ENCODE measurements at regions not wholly inside any gene's neighbourhood (a gene's known extent, or its start where the extent isn't known, plus 50 kb on each side); places are given as distances from the start of the nearest gene placed in this dataset.

DNA sequence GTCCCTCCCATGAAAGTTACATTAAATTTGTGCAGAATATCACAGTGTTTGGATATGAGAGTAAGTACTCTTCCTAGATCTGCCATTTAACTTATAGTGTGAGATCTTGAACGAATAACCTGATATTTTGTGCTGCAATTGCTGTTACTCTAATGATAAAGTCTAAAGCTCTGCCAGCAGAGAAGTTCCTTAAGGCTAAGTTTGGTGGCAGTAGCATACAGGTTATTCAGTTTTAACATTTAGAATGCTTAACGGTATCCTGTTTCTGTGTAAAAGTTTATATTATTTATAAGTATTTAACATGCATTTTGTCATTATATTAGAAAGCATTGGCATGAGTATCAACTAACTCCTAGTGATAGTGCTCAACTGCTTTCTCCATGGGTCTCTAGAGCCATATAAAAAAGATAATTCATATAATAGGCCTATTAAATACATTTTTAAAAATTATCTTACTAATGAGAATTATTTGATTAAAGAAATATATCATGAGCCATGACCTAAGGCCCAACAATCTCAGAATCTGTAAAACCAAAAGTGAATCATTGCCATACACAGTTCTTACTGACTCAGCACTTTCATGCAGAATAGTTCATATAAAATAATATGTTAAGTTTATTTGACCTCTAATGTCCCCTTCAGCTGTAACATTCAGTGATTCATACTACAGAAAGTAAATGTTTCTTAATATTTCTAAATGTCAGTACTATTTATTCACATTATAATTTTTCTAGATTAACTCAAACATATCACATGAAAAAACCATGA is 1058.6 kb downstream of the TRHDE start:
- no peaks in the 10 kb centered on the region for H3K27me3 ChIP-seq (ENCODE audit: insufficient read depth, low read length)
- H3K9me3 ChIP-seq (ENCODE audit: low read depth, low read length) = no peaks in the 10 kb centered on the region
- H3K4me2 ChIP-seq (ENCODE audit: insufficient read depth, low read length) = no peak overlapping the region
- H4K20me1 ChIP-seq (ENCODE audit: insufficient read depth, low read length) = no peaks in the 10 kb centered on the region
- no peaks in the 10 kb centered on the region for H3K4me1 ChIP-seq (ENCODE audit: insufficient read depth, low read length)
- TF ChIP-seq, protein P1, sequence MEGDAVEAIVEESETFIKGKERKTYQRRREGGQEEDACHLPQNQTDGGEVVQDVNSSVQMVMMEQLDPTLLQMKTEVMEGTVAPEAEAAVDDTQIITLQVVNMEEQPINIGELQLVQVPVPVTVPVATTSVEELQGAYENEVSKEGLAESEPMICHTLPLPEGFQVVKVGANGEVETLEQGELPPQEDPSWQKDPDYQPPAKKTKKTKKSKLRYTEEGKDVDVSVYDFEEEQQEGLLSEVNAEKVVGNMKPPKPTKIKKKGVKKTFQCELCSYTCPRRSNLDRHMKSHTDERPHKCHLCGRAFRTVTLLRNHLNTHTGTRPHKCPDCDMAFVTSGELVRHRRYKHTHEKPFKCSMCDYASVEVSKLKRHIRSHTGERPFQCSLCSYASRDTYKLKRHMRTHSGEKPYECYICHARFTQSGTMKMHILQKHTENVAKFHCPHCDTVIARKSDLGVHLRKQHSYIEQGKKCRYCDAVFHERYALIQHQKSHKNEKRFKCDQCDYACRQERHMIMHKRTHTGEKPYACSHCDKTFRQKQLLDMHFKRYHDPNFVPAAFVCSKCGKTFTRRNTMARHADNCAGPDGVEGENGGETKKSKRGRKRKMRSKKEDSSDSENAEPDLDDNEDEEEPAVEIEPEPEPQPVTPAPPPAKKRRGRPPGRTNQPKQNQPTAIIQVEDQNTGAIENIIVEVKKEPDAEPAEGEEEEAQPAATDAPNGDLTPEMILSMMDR (IDR thresholded peaks at IDR 0.05; ENCODE audit: extremely low read depth, low read depth, low read length) = no peak
- DNase-seq (ENCODE audit: insufficient read length, low spot score, missing footprints) = no peak
- no peaks in the 10 kb centered on the region for H3K79me2 ChIP-seq (ENCODE audit: insufficient read depth, low read length)
- H2AFZ ChIP-seq (ENCODE audit: low read length) = no peak overlapping the region
- no peak overlapping the region for H3K27ac ChIP-seq (ENCODE audit: low read depth, low read length)
- H3K4me3 ChIP-seq (ENCODE audit: insufficient read depth, low read length) = no peak overlapping the region
- H3K36me3 ChIP-seq (ENCODE audit: insufficient read depth, low read length) = no peaks in the 10 kb centered on the region

DNA sequence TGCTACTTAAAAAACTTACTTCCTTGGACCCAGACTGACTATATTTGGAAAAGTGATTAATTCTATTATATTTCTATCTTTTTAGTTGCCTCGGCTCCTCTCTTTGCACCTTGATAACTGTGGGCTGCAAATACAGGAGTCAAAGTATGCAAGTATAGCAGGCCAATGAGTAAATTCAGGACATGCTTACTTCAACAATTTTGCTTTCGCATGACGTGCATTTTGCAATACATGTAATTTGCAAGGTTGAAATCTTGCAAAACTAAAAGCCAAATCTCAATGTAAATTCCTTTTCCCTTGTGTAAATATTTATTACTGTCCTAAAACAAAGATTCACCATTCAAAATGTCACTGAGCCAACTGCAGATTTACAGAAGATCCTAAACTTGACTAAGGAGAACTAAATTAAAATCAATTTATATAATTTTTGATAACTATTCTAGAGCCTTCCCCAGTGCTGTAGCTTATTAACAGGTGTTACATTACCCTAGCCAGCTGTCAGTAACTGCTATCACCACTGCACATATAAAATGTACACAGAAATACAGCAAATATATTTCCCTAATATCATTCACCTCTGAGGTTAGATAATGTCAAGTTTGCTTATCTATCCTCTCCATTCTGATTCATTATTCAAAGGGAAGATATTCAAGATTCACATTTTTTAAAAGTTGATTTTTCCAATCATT is 1069.5 kb downstream of the TRHDE start:
- Histone ChIP-seq H3K36me3 (ENCODE audit: insufficient read depth, low read length) (no peaks in the 10 kb centered on the region), H3K9me3 (ENCODE audit: low read depth, low read length) (peaks cover 2% of the 10 kb centered on the region), H3K27ac (ENCODE audit: low read depth, low read length) (no peak overlapping the region), H2AFZ (ENCODE audit: low read length) (no peak overlapping the region), H3K4me3 (ENCODE audit: insufficient read depth, low read length) (no peak overlapping the region), H3K4me1 (ENCODE audit: insufficient read depth, low read length) (no peaks in the 10 kb centered on the region), H4K20me1 (ENCODE audit: insufficient read depth, low read length) (no peaks in the 10 kb centered on the region), H3K27me3 (ENCODE audit: insufficient read depth, low read length) (no peaks in the 10 kb centered on the region), H3K79me2 (ENCODE audit: insufficient read depth, low read length) (no peaks in the 10 kb centered on the region), H3K4me2 (ENCODE audit: insufficient read depth, low read length) (no peak overlapping the region)
- DNase-seq (ENCODE audit: insufficient read length, low spot score, missing footprints) = no peak
- TF ChIP-seq, protein P1 (IDR thresholded peaks at IDR 0.05; ENCODE audit: extremely low read depth, low read depth, low read length) = no peak

DNA sequence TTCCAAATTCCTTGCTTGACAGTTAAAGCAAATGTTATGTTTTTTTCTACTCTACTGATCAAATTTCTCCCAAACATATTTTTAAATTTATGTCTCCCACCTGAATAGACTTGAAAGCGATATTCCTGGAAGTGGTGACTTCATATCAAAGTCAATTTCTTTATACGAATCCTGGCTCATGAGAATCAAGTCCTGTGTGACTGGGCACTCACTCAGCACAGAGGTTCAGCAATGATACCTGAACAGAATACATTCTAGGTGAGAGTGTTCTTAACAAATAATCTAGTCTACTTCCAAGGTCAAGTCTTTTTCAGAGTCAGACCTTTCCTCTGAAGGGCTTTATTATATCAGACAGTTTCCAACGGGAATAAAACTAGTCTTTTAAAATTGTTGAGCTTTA is 1070.6 kb downstream of the TRHDE start:
- H3K4me2 ChIP-seq (ENCODE audit: insufficient read depth, low read length) = no peak overlapping the region
- no peak overlapping the region for H3K4me3 ChIP-seq (ENCODE audit: insufficient read depth, low read length)
- H3K27ac ChIP-seq (ENCODE audit: low read depth, low read length) = no peak overlapping the region
- no peaks in the 10 kb centered on the region for H3K36me3 ChIP-seq (ENCODE audit: insufficient read depth, low read length)
- H2AFZ ChIP-seq (ENCODE audit: low read length) = no peak overlapping the region
- H3K4me1 ChIP-seq (ENCODE audit: insufficient read depth, low read length) = no peaks in the 10 kb centered on the region
- no peaks in the 10 kb centered on the region for H3K79me2 ChIP-seq (ENCODE audit: insufficient read depth, low read length)
- no peak for DNase-seq (ENCODE audit: insufficient read length, low spot score, missing footprints)
- H3K9me3 ChIP-seq (ENCODE audit: low read depth, low read length) = peaks cover 2% of the 10 kb centered on the region
- no peaks in the 10 kb centered on the region for H3K27me3 ChIP-seq (ENCODE audit: insufficient read depth, low read length)
- H4K20me1 ChIP-seq (ENCODE audit: insufficient read depth, low read length) = no peaks in the 10 kb centered on the region
- TF ChIP-seq, protein P1 (IDR thresholded peaks at IDR 0.05; ENCODE audit: extremely low read depth, low read depth, low read length) = no peak

DNA sequence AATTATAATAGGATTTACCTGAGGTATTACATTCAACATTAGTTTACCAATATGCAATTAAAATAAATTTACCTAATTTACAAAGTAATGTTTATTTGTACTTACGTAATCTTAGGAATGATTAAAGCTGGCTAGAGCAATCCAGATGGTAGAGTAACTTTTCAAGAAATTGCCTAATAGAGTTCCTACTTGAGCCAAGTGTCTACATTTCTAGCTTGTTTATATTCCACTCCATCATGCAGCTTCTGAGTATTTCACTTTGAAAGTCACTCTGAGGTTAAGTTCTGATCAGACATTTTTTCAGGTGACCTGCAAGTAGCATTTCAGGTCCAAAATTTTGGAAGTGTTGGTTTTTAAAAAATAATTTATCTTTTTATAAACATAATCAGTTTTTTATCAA is 1080.7 kb downstream of the TRHDE start:
- no peak for DNase-seq (ENCODE audit: insufficient read length, low spot score, missing footprints)
- H3K36me3 ChIP-seq (ENCODE audit: insufficient read depth, low read length) = no peaks in the 10 kb centered on the region
- H3K9me3 ChIP-seq (ENCODE audit: low read depth, low read length) = no peaks in the 10 kb centered on the region
- H3K4me1 ChIP-seq (ENCODE audit: insufficient read depth, low read length) = no peaks in the 10 kb centered on the region
- no peaks in the 10 kb centered on the region for H3K79me2 ChIP-seq (ENCODE audit: insufficient read depth, low read length)
- H3K27ac ChIP-seq (ENCODE audit: low read depth, low read length) = no peak overlapping the region
- no peaks in the 10 kb centered on the region for H4K20me1 ChIP-seq (ENCODE audit: insufficient read depth, low read length)
- no peak overlapping the region for H2AFZ ChIP-seq (ENCODE audit: low read length)
- no peaks in the 10 kb centered on the region for H3K27me3 ChIP-seq (ENCODE audit: insufficient read depth, low read length)
- H3K4me3 ChIP-seq (ENCODE audit: insufficient read depth, low read length) = no peak overlapping the region
- no peak overlapping the region for H3K4me2 ChIP-seq (ENCODE audit: insufficient read depth, low read length)
- TF ChIP-seq, protein P1 (IDR thresholded peaks at IDR 0.05; ENCODE audit: extremely low read depth, low read depth, low read length) = no peak

Measured in osteoblast (primary cell).